OCI-LY3 (cell line): ENCODE measurements at regions not wholly inside any gene's neighbourhood (a gene's known extent, or its start where the extent isn't known, plus 50 kb on each side); places are given as distances from the start of the nearest gene placed in this dataset.

Experiments
- CTCF ChIP-seq: fragments of 200-600, 300-600 bp; sonication (generic); IDR thresholded peaks from 2 replicates; pipeline ENCODE4 v1.5.1; 2014; ENCODE audit warnings: antibody characterized with exemption, low read length, low read depth
- EZH2phosphoT487 ChIP-seq: fragments of 200-600 bp; shearing (Covaris generic); IDR thresholded peaks from 2 replicates; pipeline ENCODE4 v1.6.1; 2018; ENCODE audit warnings: antibody characterized with exemption, mixed run types, low read depth

GRCh38 chr6:100186552-100186951, 192.5 kb upstream of the MCHR2 start:
- TF ChIP-seq CTCF = no peak
- TF ChIP-seq EZH2phosphoT487 = no peak
